ENCODE measurements at regions not wholly inside any gene's neighbourhood (a gene's known extent, or its start where the extent isn't known, plus 50 kb on each side); places are given as distances from the start of the nearest gene placed in this dataset.

GRCh38 chr6:104466306-104466705 lies 393.4 kb downstream of the HACE1 start:
- no peak for TF ChIP-seq POLR2A (IDR thresholded peaks at IDR 0.05; ENCODE audit: low read length)
- TF ChIP-seq GATA1 (IDR thresholded peaks at IDR 0.05; ENCODE audit: low read depth, low read length) = no peak
